Naive thymus-derived CD4-positive, alpha-beta T cell (primary cell): ENCODE measurements at regions not wholly inside any gene's neighbourhood (a gene's known extent, or its start where the extent isn't known, plus 50 kb on each side); places are given as distances from the start of the nearest gene placed in this dataset.

ENCODE experiments used
- ATAC-seq: fragments of 150-1000 bp; cut with Tn5 transposase; 2 replicates; pipeline ENCODE4 v1.10.0; 2021; ENCODE audit warnings: mild to moderate bottlenecking, moderate library complexity
- CTCF ChIA-PET: fragments of 350-600 bp; sonication (Branson Sonifier 250); formaldehyde crosslinking; loops from one replicate; lab custom pipeline; 2021; ENCODE audit warnings: antibody characterized with exemption; lab: Charles Lee
- POLR2A ChIA-PET: fragments of 350-600 bp; sonication (Branson Sonifier 250); formaldehyde crosslinking; loops from one replicate; lab custom pipeline; 2021; ENCODE audit warnings: antibody characterized with exemption, inconsistent platforms; lab: Charles Lee
- DNase-seq, 9 donors: peaks; one replicate each; pipeline versions ENCODE4 v3.0.0 to v3.0.0-alpha.2; 2020 to 2022; ENCODE audit warnings: mixed read lengths in 1 of 9
- H3K27ac ChIP-seq: one replicate; pipeline ENCODE4 v1.7.0; 2013; ENCODE audit warnings: mild to moderate bottlenecking, low read depth, low read length, moderate library complexity
- H3K27me3 ChIP-seq, 2 donors: one replicate each; pipeline ENCODE4 v1.7.0; 2013; ENCODE audit warnings: low read length in 2 of 2, mild to moderate bottlenecking in 2 of 2, moderate library complexity in 2 of 2; ENCODE audit not compliant: control insufficient read depth in 2 of 2, insufficient read depth in 2 of 2
- H3K36me3 ChIP-seq, 3 experiments: 1 replicate in 2 of 3; 2 replicates in 1 of 3; pipeline ENCODE4 v1.7.0; 2013; ENCODE audit warnings: low read length in 3 of 3, mild to moderate bottlenecking in 3 of 3, moderate library complexity in 1 of 3; ENCODE audit not compliant: insufficient read depth in 3 of 3, control insufficient read depth in 2 of 3
- H3K4me1 ChIP-seq, 2 donors: one replicate each; pipeline ENCODE4 v1.7.0; 2013; ENCODE audit warnings: low read length in 2 of 2, mild to moderate bottlenecking in 2 of 2, moderate library complexity in 1 of 2; ENCODE audit not compliant: control insufficient read depth in 2 of 2, insufficient read depth in 2 of 2
- H3K4me3 ChIP-seq: 2 replicates; pipeline ENCODE4 v1.7.0; 2013; ENCODE audit warnings: mild to moderate bottlenecking, low read length
- H3K9me3 ChIP-seq, 3 experiments: 1 replicate in 2 of 3; 2 replicates in 1 of 3; pipeline ENCODE4 v1.7.0; 2013; ENCODE audit warnings: low read length in 3 of 3; ENCODE audit not compliant: control insufficient read depth in 2 of 3
- H3K27ac Mint-ChIP-seq, 9 donors: one replicate each; pipeline ENCODE4 v1.8.0; 2020 to 2022; ENCODE audit warnings: mixed read lengths in 9 of 9, mild to moderate bottlenecking in 8 of 9, moderate library complexity in 5 of 9, inconsistent platforms in 2 of 9
- H3K27me3 Mint-ChIP-seq, 5 donors: one replicate each; pipeline ENCODE4 v1.8.0; 2021 to 2022; ENCODE audit warnings: mixed read lengths in 5 of 5, mild to moderate bottlenecking in 1 of 5
- H3K36me3 Mint-ChIP-seq, 5 donors: one replicate each; pipeline ENCODE4 v1.8.0; 2020 to 2022; ENCODE audit warnings: mixed read lengths in 5 of 5, mild to moderate bottlenecking in 3 of 5, inconsistent platforms in 1 of 5
- H3K4me1 Mint-ChIP-seq, 7 donors: one replicate each; pipeline ENCODE4 v1.8.0; 2020 to 2022; ENCODE audit warnings: mixed read lengths in 7 of 7, mild to moderate bottlenecking in 3 of 7, inconsistent platforms in 1 of 7
- H3K4me3 Mint-ChIP-seq, 10 donors: one replicate each; pipeline ENCODE4 v1.8.0; 2020 to 2022; ENCODE audit warnings: mild to moderate bottlenecking in 10 of 10, mixed read lengths in 10 of 10, moderate library complexity in 6 of 10, inconsistent platforms in 2 of 10
- H3K9me3 Mint-ChIP-seq, 11 donors: one replicate each; pipeline ENCODE4 v1.8.0; 2020 to 2022; ENCODE audit warnings: mixed read lengths in 11 of 11, mild to moderate bottlenecking in 4 of 11, inconsistent platforms in 1 of 11, moderate library complexity in 1 of 11
- intact Hi-C, 2 donors: fragments of 100-400 bp; cut with micrococcal nuclease; formaldehyde crosslinking; loops; one replicate each; pipeline ENCODE4 v1.15.1; 2023

- Mint-ChIP-seq H3K4me3 (no peak overlapping the region), H3K9me3 (peaks cover 0 to 22% (median 5%) of the 10 kb centered on the region in 11 donors), H3K27me3 (no peaks in the 10 kb centered on the region), H3K27ac (no peak overlapping the region), H3K36me3 (no peaks in the 10 kb centered on the region), H3K4me1 (no peaks in the 10 kb centered on the region)
- ChIA-PET CTCF (no interaction called here), POLR2A (no interaction called here)
- DNase-seq (no peak), ATAC-seq (no peak)
- Histone ChIP-seq H3K4me1 (no peaks in the 10 kb centered on the region), H3K27ac (no peak overlapping the region), H3K9me3 (no peaks in the 10 kb centered on the region), H3K27me3 (no peaks in the 10 kb centered on the region), H3K4me3 (no peak overlapping the region), H3K36me3 (no peaks in the 10 kb centered on the region)
- intact Hi-C loops: no loop called here
These were observed 820.8 kb downstream of the TDRD15 start for GRCh38 chr2:21944536-21944935.

GRCh38 chr2:21945658-21946057 is 821.9 kb downstream of the TDRD15 start:
- ChIA-PET CTCF (no interaction called here), POLR2A (no interaction called here)
- ATAC-seq: no peak
- Mint-ChIP-seq H3K9me3 (peaks cover 0 to 16% (median 3%) of the 10 kb centered on the region in 11 donors), H3K36me3 (no peaks in the 10 kb centered on the region), H3K27me3 (no peaks in the 10 kb centered on the region), H3K4me3 (no peak overlapping the region), H3K27ac (no peak overlapping the region), H3K4me1 (no peaks in the 10 kb centered on the region)
- no peaks in the 10 kb centered on the region for H3K4me1 ChIP-seq
- H3K27ac ChIP-seq: no peak overlapping the region
- H3K27me3 ChIP-seq: no peaks in the 10 kb centered on the region
- intact Hi-C loops: no loop called here
- H3K4me3 ChIP-seq: no peak overlapping the region
- DNase-seq: no peak
- H3K9me3 ChIP-seq: no peaks in the 10 kb centered on the region
- no peaks in the 10 kb centered on the region for H3K36me3 ChIP-seq

GRCh38 chr2:21947046-21947445 is 823.3 kb downstream of the TDRD15 start:
- ATAC-seq: no peak
- Mint-ChIP-seq H3K27me3 (no peaks in the 10 kb centered on the region), H3K36me3 (no peaks in the 10 kb centered on the region), H3K4me3 (no peak overlapping the region), H3K4me1 (no peaks in the 10 kb centered on the region), H3K27ac (no peak overlapping the region), H3K9me3 (peaks cover 0 to 16% (median 2%) of the 10 kb centered on the region in 11 donors)
- no peak overlapping the region for H3K4me3 ChIP-seq
- intact Hi-C loops: no loop called here
- H3K27ac ChIP-seq: no peak overlapping the region
- ChIA-PET POLR2A (interaction anchor here (0.6 kb wide), 1 partner anchor 49 kb away, joined by 3 read pairs; no protein-coding TSS in a partner anchor), CTCF (no interaction called here)
- no peaks in the 10 kb centered on the region for H3K36me3 ChIP-seq
- H3K9me3 ChIP-seq: no peaks in the 10 kb centered on the region
- H3K4me1 ChIP-seq: no peaks in the 10 kb centered on the region
- no peaks in the 10 kb centered on the region for H3K27me3 ChIP-seq
- DNase-seq: no peak

- Histone ChIP-seq H3K36me3 (no peaks in the 10 kb centered on the region), H3K9me3 (no peaks in the 10 kb centered on the region), H3K4me1 (no peaks in the 10 kb centered on the region), H3K27me3 (no peaks in the 10 kb centered on the region), H3K4me3 (no peak overlapping the region), H3K27ac (no peak overlapping the region)
- Mint-ChIP-seq H3K9me3 (peaks cover 0 to 26% (median 3%) of the 10 kb centered on the region in 11 donors), H3K4me3 (no peak overlapping the region), H3K4me1 (no peaks in the 10 kb centered on the region), H3K36me3 (no peaks in the 10 kb centered on the region), H3K27ac (no peak overlapping the region), H3K27me3 (no peaks in the 10 kb centered on the region)
- ChIA-PET CTCF (no interaction called here), POLR2A (no interaction called here)
- intact Hi-C loops: no loop called here
- ATAC-seq (no peak), DNase-seq (no peak)
These were observed 842.4 kb downstream of the TDRD15 start for GRCh38 chr2:21966139-21966538.

GRCh38 chr2:21970971-21971370 is 847.2 kb downstream of the TDRD15 start:
- ChIA-PET CTCF (no interaction called here), POLR2A (no interaction called here)
- H3K9me3 Mint-ChIP-seq: peaks cover 0 to 18% (median 5%) of the 10 kb centered on the region in 11 donors
- Histone ChIP-seq H3K4me3 (no peak overlapping the region), H3K36me3 (no peaks in the 10 kb centered on the region), H3K4me1 (no peaks in the 10 kb centered on the region), H3K9me3 (no peaks in the 10 kb centered on the region), H3K27ac (no peak overlapping the region), H3K27me3 (no peaks in the 10 kb centered on the region)
- intact Hi-C loops: no loop called here
- H3K4me1 Mint-ChIP-seq: no peaks in the 10 kb centered on the region
- H3K27me3 Mint-ChIP-seq: no peaks in the 10 kb centered on the region
- no peaks in the 10 kb centered on the region for H3K36me3 Mint-ChIP-seq
- H3K27ac Mint-ChIP-seq: no peak overlapping the region
- no peak overlapping the region for H3K4me3 Mint-ChIP-seq
- no peak for DNase-seq
- no peak for ATAC-seq

GRCh38 chr2:21972586-21972985 is 848.8 kb downstream of the TDRD15 start:
- no peak overlapping the region for H3K27ac ChIP-seq
- no peaks in the 10 kb centered on the region for H3K36me3 Mint-ChIP-seq
- no peaks in the 10 kb centered on the region for H3K36me3 ChIP-seq
- H3K4me3 Mint-ChIP-seq: no peak overlapping the region
- no peaks in the 10 kb centered on the region for H3K27me3 Mint-ChIP-seq
- H3K27me3 ChIP-seq: no peaks in the 10 kb centered on the region
- ChIA-PET CTCF (no interaction called here), POLR2A (no interaction called here)
- ATAC-seq (no peak), DNase-seq (no peak)
- intact Hi-C loops: no loop called here
- H3K4me3 ChIP-seq: no peak overlapping the region
- no peak overlapping the region for H3K27ac Mint-ChIP-seq
- no peaks in the 10 kb centered on the region for H3K4me1 Mint-ChIP-seq
- H3K9me3 ChIP-seq: no peaks in the 10 kb centered on the region
- no peaks in the 10 kb centered on the region for H3K4me1 ChIP-seq
- peaks cover 2 to 16% (median 6%) of the 10 kb centered on the region in 11 donors for H3K9me3 Mint-ChIP-seq

GRCh38 chr2:21981127-21981526 is 857.4 kb downstream of the TDRD15 start:
- ChIA-PET CTCF (no interaction called here), POLR2A (no interaction called here)
- Mint-ChIP-seq H3K36me3 (peaks cover 0 to 6% (median 0%) of the 10 kb centered on the region in 5 donors), H3K27me3 (no peaks in the 10 kb centered on the region), H3K4me3 (no peak overlapping the region), H3K9me3 (peaks cover 0 to 35% (median 15%) of the 10 kb centered on the region in 11 donors), H3K27ac (no peak overlapping the region), H3K4me1 (no peaks in the 10 kb centered on the region)
- Histone ChIP-seq H3K27me3 (no peaks in the 10 kb centered on the region), H3K27ac (no peak overlapping the region), H3K4me1 (no peaks in the 10 kb centered on the region), H3K36me3 (no peaks in the 10 kb centered on the region), H3K4me3 (no peak overlapping the region), H3K9me3 (no peaks in the 10 kb centered on the region)
- intact Hi-C loops: no loop called here
- ATAC-seq (no peak), DNase-seq (no peak)
